Endothelial cell of umbilical vein (primary cell): ENCODE measurements at regions not wholly inside any gene's neighbourhood (a gene's known extent, or its start where the extent isn't known, plus 50 kb on each side); places are given as distances from the start of the nearest gene placed in this dataset.

Source experiments
- BruUV-seq: library from RNA; stranded (reverse); fragments of 400-500 nt; replicated peaks from 2 replicates; lab custom pipeline; 2021; lab: Mats Ljungman, UMichigan
- CTCF ChIA-PET: fragments of 300-600, 350-600 bp; sonication (Branson Sonifier 250); formaldehyde crosslinking; loops from one replicate; lab custom pipeline; 2021; ENCODE audit warnings: antibody characterized with exemption, inconsistent platforms; lab: Charles Lee
- POLR2A ChIA-PET: fragments of 300-600, 350-600 bp; sonication (Branson Sonifier 250); formaldehyde crosslinking; loops from one replicate; lab custom pipeline; 2021; ENCODE audit warnings: antibody characterized with exemption, inconsistent platforms; lab: Charles Lee
- DNase-seq: peaks from one replicate; pipeline ENCODE4 v3.0.0-alpha.2; 2011; ENCODE audit warnings: low read depth, low spot score
- FAIRE-seq: peaks from 2 replicates; lab custom pipeline; 2011; peaks lifted over from hg19 to GRCh38; lab: Jason Lieb, UNC
- H2AFZ ChIP-seq: 2 replicates; pipeline ENCODE4 v1.6.0; 2012; ENCODE audit warnings: low read depth, low read length, control low read depth, inconsistent platforms
- H3K27ac ChIP-seq: 2 replicates; pipeline ENCODE4 v1.5.1; 2011; ENCODE audit warnings: low read depth, mild to moderate bottlenecking, control low read depth, low read length, moderate library complexity; ENCODE audit not compliant: insufficient read depth
- H3K27me3 ChIP-seq, 2 experiments: 2 replicates each; pipeline versions ENCODE4 v1.6.0 to v1.6.1; 2011; ENCODE audit warnings: low read length in 2 of 2, mixed read lengths in 1 of 2; ENCODE audit not compliant: control insufficient read depth in 2 of 2, insufficient read depth in 2 of 2
- H3K36me3 ChIP-seq, 2 experiments: 2 replicates in 1 of 2; 3 replicates in 1 of 2; pipeline ENCODE4 v1.5.1; 2011; ENCODE audit warnings: low read length in 2 of 2, mild to moderate bottlenecking in 1 of 2, moderate library complexity in 1 of 2; ENCODE audit not compliant: control insufficient read depth in 2 of 2, insufficient read depth in 2 of 2; ENCODE audit errors: extremely low read depth in 1 of 2
- H3K4me1 ChIP-seq: 3 replicates; pipeline ENCODE4 v1.5.1; 2011; ENCODE audit warnings: mild to moderate bottlenecking, low read length; ENCODE audit not compliant: control insufficient read depth, insufficient read depth; ENCODE audit errors: extremely low read depth
- H3K4me2 ChIP-seq: 2 replicates; pipeline ENCODE4 v1.6.1; 2011; ENCODE audit warnings: low read length, control low read depth, mixed read lengths; ENCODE audit not compliant: insufficient read depth
- H3K4me3 ChIP-seq, 3 experiments: fragments of 200-600 bp in 1 of 3; sonication (generic), shearing (Covaris generic) in 1 of 3; replicated peaks in 1 of 3; 2 replicates each; pipeline ENCODE4 v1.5.1; 2011 to 2016; ENCODE audit warnings: control low read depth in 3 of 3, low read length in 3 of 3, mild to moderate bottlenecking in 2 of 3, inconsistent platforms in 1 of 3, low read depth in 1 of 3, moderate library complexity in 1 of 3; ENCODE audit not compliant: insufficient read depth in 1 of 3
- H3K79me2 ChIP-seq: 2 replicates; pipeline ENCODE4 v1.6.0; 2012; ENCODE audit warnings: low read length, inconsistent platforms; ENCODE audit not compliant: control insufficient read depth, insufficient read depth
- H3K9ac ChIP-seq: replicated peaks from 2 replicates; pipeline ENCODE3; 2011; ENCODE audit warnings: low read length, control low read depth; ENCODE audit not compliant: insufficient read depth; ENCODE audit errors: extremely low read depth
- H3K9me1 ChIP-seq: replicated peaks from 3 replicates; pipeline ENCODE4 v1.6.0; 2011; ENCODE audit warnings: mild to moderate bottlenecking, low read length; ENCODE audit not compliant: control insufficient read depth, insufficient read depth; ENCODE audit errors: extremely low read depth
- H3K9me3 ChIP-seq: replicated peaks from 2 replicates; pipeline ENCODE4 v1.5.1; 2012; ENCODE audit warnings: low read length, inconsistent platforms; ENCODE audit not compliant: control insufficient read depth, insufficient read depth
- H4K20me1 ChIP-seq: replicated peaks from 2 replicates; pipeline ENCODE3; 2011; ENCODE audit warnings: mild to moderate bottlenecking, low read length; ENCODE audit not compliant: control insufficient read depth, insufficient read depth; ENCODE audit errors: extremely low read depth
- FOS ChIP-seq: IDR thresholded peaks from 2 replicates; pipeline ENCODE4 v1.6.1; 2011; ENCODE audit warnings: mild to moderate bottlenecking, low read length, moderate library complexity, borderline replicate concordance; ENCODE audit not compliant: insufficient read depth
- JUN ChIP-seq: IDR thresholded peaks from 2 replicates; pipeline ENCODE4 v1.6.1; 2011; ENCODE audit warnings: borderline replicate concordance, low read depth; ENCODE audit not compliant: insufficient read length, insufficient read depth
- POLR2AphosphoS5 ChIP-seq: IDR thresholded peaks from 2 replicates; pipeline ENCODE4 v1.6.1; 2012; ENCODE audit warnings: low read depth, mild to moderate bottlenecking, control low read depth, low read length, moderate library complexity; ENCODE audit not compliant: insufficient read depth
- dilution Hi-C: fragments of 300-500 bp; cut with MboI; formaldehyde crosslinking; loops from one replicate; pipeline ENCODE4 v1.15.0; 2019; ENCODE audit warnings: low sequenced_read_pairs; ENCODE audit not compliant: extremely low pct_ligation_motif_present
- intact Hi-C: fragments of 100-400 bp; cut with micrococcal nuclease; formaldehyde crosslinking; loops from one replicate; pipeline ENCODE4 v1.10.0; 2022
- TF ChIP-seq, protein P1 (sequence below): IDR thresholded peaks from 2 replicates; pipeline ENCODE4 v1.6.1; 2011; ENCODE audit not compliant: insufficient read depth, insufficient read length
- TF ChIP-seq, protein P2 (sequence below), 2 donors: IDR thresholded peaks; 1 replicate in 1 of 2; 2 replicates in 1 of 2; pipeline ENCODE4 v1.5.1; 2011; ENCODE audit warnings: low read length in 2 of 2, mild to moderate bottlenecking in 2 of 2, moderate library complexity in 2 of 2, control low read depth in 1 of 2, inconsistent platforms in 1 of 2, low read depth in 1 of 2; ENCODE audit not compliant: insufficient read depth in 1 of 2; ENCODE audit errors: extremely low read depth in 1 of 2

DNA sequence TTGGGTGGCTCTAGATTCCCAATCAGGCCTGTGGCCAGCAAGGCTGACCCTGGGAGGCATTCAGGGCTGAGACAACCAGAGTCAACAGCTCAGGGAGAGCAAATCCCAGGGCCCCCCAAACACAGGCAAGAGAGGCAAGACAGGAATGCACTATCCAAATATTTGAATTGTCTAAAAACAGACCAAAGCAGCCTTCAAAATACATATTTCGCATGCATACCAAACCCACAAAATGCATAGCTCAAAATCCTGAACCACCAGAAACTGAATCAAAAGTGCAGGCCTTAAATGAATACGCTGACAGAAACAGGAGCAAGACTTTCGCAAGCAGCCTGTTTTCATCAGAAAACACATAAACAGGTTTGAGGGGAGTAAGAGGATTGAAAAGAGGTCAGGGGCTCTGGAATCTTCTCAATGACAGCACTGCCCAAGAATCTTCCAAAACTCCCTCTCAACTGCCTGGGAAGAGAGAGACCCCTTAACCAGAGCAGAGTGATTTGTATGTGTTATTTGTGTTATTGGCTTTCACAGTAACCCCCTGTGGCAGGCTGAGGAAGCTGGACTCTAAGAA, 213.6 kb upstream of the CDH5 start:
- H3K4me2 ChIP-seq, result no peak overlapping the region
- FAIRE-seq (no peak), DNase-seq (no peak)
- no peaks in the 10 kb centered on the region for H4K20me1 ChIP-seq
- ChIA-PET POLR2A (no interaction called here), CTCF (interaction anchor here (0.9 kb wide), 1 partner anchor 10 kb away, joined by 3 read pairs; no protein-coding TSS in a partner anchor)
- no peak overlapping the region for H3K9ac ChIP-seq
- no peaks in the 10 kb centered on the region for H3K27me3 ChIP-seq
- no peak overlapping the region for H2AFZ ChIP-seq
- H3K36me3 ChIP-seq, result no peaks in the 10 kb centered on the region
- no peaks in the 10 kb centered on the region for H3K9me3 ChIP-seq
- H3K4me3 ChIP-seq, result no peak overlapping the region
- dilution Hi-C loops (no loop called here), intact Hi-C loops (no loop called here)
- no peak overlapping the region for H3K27ac ChIP-seq
- TF ChIP-seq FOS (no peak), POLR2AphosphoS5 (no peak), JUN (no peak)
- no peaks in the 10 kb centered on the region for H3K9me1 ChIP-seq
- H3K79me2 ChIP-seq, result no peaks in the 10 kb centered on the region
- no peaks in the 10 kb centered on the region for H3K4me1 ChIP-seq
- no TSS peak for BruUV-seq

DNA sequence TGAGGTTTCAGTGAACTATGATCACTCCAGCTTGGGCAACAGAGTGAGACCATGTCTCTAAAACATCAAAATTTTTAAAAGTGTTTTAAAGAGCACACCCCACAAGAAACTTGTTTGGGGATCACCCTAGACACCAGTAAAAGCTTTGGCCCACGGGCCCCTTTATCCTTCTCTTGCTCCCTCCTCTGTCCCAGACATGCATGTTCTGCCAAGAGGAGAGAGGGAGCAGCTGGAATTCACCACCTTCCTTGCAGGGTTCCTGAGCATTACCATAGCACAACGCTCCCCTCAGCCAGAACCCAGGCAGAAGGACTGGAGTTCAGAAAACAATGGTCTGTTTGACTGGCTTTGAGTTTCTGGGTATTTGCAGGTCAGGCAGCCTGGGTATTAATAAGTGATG, 214.3 kb upstream of the CDH5 start:
- Histone ChIP-seq H3K4me2 (no peak overlapping the region), H3K9ac (no peak overlapping the region), H3K27me3 (no peaks in the 10 kb centered on the region), H3K9me1 (no peaks in the 10 kb centered on the region), H2AFZ (no peak overlapping the region), H4K20me1 (no peaks in the 10 kb centered on the region), H3K79me2 (no peaks in the 10 kb centered on the region), H3K36me3 (no peaks in the 10 kb centered on the region), H3K4me1 (no peaks in the 10 kb centered on the region), H3K27ac (no peak overlapping the region), H3K4me3 (no peak overlapping the region), H3K9me3 (no peaks in the 10 kb centered on the region)
- intact Hi-C loops, result no loop called here
- POLR2A ChIA-PET, result no interaction called here
- dilution Hi-C loops, result no loop called here
- TF ChIP-seq, protein P1, sequence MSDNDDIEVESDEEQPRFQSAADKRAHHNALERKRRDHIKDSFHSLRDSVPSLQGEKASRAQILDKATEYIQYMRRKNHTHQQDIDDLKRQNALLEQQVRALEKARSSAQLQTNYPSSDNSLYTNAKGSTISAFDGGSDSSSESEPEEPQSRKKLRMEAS, result no peak
- TF ChIP-seq, protein P2, sequence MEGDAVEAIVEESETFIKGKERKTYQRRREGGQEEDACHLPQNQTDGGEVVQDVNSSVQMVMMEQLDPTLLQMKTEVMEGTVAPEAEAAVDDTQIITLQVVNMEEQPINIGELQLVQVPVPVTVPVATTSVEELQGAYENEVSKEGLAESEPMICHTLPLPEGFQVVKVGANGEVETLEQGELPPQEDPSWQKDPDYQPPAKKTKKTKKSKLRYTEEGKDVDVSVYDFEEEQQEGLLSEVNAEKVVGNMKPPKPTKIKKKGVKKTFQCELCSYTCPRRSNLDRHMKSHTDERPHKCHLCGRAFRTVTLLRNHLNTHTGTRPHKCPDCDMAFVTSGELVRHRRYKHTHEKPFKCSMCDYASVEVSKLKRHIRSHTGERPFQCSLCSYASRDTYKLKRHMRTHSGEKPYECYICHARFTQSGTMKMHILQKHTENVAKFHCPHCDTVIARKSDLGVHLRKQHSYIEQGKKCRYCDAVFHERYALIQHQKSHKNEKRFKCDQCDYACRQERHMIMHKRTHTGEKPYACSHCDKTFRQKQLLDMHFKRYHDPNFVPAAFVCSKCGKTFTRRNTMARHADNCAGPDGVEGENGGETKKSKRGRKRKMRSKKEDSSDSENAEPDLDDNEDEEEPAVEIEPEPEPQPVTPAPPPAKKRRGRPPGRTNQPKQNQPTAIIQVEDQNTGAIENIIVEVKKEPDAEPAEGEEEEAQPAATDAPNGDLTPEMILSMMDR (IDR thresholded peaks at IDR 0.05; ENCODE audit: extremely low read depth in 1 of 2, insufficient read depth in 1 of 2, low read depth in 1 of 2, low read length in 2 of 2), result no peak
- TF ChIP-seq FOS, result no peak
- TF ChIP-seq POLR2AphosphoS5, result no peak
- DNase-seq, result no peak
- CTCF ChIA-PET, result no interaction called here
- no TSS peak for BruUV-seq
- no peak for FAIRE-seq
